MG63 (cell line): ENCODE measurements at regions not wholly inside any gene's neighbourhood (a gene's known extent, or its start where the extent isn't known, plus 50 kb on each side); places are given as distances from the start of the nearest gene placed in this dataset.

Experiments
- DNase-seq: peaks from one replicate; pipeline ENCODE4 v3.0.0-alpha.2; 2020
- H3K27me3 ChIP-seq: fragments of 250-450 bp; sonication (Bioruptor Pico); 2 replicates; pipeline ENCODE4 v1.5.1; 2020; ENCODE audit warnings: mild to moderate bottlenecking, moderate library complexity
- H3K36me3 ChIP-seq: fragments of 250-450 bp; sonication (Bioruptor Pico); 2 replicates; pipeline ENCODE4 v1.5.1; 2020; ENCODE audit warnings: mild to moderate bottlenecking, moderate library complexity
- H3K4me3 ChIP-seq: fragments of 250-450 bp; sonication (Bioruptor Pico); 2 replicates; pipeline ENCODE4 v1.5.1; 2020; ENCODE audit warnings: mild to moderate bottlenecking, moderate library complexity
- H3K9me3 ChIP-seq: fragments of 250-450 bp; sonication (Bioruptor Pico); 2 replicates; pipeline ENCODE4 v1.5.1; 2020; ENCODE audit warnings: mild to moderate bottlenecking, moderate library complexity

DNA sequence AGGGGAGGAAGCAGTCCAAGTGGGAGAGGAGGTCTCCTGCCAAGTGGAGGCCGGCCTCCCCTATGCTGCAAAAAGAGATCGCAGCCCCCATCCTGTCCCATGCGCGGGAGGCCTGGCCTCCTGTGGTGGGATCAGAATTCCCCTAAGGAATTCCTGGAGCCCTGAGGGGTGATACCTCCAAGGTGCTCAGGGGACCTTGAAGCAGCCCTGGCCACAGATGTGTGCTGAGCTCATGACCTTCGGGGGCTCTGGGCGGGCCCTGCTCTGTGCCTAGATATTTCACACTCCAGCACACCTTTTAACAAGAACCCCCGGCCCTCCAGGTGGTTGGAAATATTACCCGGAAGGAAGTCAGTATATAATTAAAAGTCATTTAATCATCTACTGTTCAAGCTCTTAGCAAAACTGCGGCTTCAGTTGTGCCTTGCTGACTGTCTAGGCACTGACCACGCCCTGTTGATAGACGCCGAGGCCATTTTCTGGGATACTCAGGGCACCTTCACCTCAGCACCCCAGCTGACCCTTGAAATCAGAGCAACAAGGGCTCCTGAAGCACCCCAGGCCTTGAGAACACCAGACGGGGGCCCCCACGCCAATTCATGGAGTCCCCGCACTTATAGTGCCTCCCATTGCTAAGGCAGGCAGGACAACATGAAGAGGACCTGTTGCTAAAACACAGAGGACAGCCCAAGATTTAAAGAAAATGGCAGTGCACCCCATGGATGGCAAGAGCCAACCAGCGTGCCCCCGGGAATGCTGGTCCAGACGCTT lies 119.1 kb downstream of the NDUFA10 start:
- no peaks in the 10 kb centered on the region for H3K27me3 ChIP-seq
- DNase-seq: no peak
- no peaks in the 10 kb centered on the region for H3K9me3 ChIP-seq
- no peaks in the 10 kb centered on the region for H3K36me3 ChIP-seq
- H3K4me3 ChIP-seq: no peak overlapping the region

DNA sequence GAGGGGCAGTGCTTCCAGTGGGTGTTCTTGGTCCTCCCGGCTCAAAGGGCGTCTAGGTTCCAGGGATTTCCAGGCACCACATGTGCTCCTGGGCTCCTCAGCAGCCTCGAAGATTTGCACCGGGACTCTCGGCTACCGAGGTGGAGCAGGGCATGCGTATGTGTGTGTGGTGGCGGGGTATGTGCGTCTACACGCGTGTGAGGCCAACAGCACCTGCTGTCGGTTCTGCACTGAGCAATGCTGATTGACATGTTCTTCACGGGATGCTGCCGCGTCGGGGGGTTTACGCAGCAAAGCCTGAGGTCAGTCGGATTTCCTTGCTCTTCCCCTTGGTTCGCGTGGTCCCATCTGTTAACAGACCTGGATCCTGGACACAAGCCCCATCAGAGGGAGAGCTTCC lies 119.8 kb downstream of the NDUFA10 start:
- Histone ChIP-seq H3K9me3 (no peaks in the 10 kb centered on the region), H3K27me3 (no peaks in the 10 kb centered on the region), H3K4me3 (no peak overlapping the region), H3K36me3 (no peaks in the 10 kb centered on the region)
- DNase-seq: no peak

DNA sequence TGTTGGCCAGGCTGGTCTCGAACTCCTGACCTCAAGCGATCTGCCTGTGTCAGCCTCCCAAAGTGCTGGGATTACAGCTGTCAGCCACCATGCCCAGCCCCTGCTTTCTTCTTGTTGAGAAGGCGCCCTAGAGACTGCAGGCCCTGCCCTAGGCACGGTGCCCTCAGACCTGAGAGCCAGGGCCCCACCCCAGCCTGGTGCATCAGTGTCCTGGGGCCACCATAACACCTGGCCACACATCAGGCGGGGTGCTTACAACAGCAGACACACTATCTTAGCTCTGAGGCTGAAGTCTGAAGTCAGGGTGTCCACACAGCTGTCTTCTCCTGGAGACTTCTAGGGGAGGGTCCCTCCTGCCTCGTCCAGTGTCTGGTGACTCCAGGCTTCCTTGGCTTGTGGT lies 120.6 kb downstream of the NDUFA10 start:
- H3K9me3 ChIP-seq: no peaks in the 10 kb centered on the region
- no peaks in the 10 kb centered on the region for H3K36me3 ChIP-seq
- H3K4me3 ChIP-seq: no peak overlapping the region
- no peak for DNase-seq
- no peaks in the 10 kb centered on the region for H3K27me3 ChIP-seq

DNA sequence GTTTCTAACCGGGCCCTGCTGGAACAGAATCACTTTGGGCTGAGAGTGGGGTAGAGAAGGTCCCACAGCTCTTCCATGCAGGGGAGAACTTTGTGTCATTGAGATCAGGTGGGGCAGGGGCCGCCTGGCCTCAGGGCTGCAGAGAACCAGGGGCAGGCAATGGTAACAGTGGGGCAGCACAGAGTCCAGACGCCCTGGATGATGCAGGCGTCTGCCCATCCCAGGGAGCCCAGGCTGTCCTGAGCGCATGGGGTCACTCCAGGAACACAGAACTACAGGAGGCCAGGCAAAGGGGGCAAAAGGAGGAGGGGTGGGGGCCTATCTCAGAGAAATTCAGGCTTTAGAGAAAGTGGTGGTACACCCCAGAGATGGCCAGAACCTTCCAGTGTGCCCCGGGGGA lies 121.3 kb downstream of the NDUFA10 start:
- Histone ChIP-seq H3K27me3 (no peaks in the 10 kb centered on the region), H3K4me3 (no peak overlapping the region), H3K36me3 (no peaks in the 10 kb centered on the region), H3K9me3 (no peaks in the 10 kb centered on the region)
- DNase-seq: no peak

DNA sequence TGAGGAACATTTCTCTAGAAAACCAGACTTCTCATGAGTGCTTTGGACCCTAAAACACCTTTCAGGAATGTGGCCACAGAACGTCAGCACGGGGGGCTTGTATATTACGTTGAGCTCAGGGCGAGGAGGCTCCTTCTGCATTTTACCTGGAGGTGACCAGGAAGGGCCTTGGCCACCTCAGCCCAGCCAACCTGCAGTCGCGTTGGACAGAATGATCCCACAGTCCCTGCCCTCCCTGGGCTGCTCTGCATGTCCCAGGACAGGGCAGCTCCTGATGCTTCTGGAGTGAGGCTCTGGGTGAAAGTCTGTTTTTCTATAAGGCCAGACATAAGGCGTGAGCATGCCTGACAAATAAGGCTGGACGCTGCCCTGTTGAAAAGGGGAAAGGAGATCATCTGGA lies 121.9 kb downstream of the NDUFA10 start:
- Histone ChIP-seq H3K36me3 (no peaks in the 10 kb centered on the region), H3K27me3 (no peaks in the 10 kb centered on the region), H3K4me3 (no peak overlapping the region), H3K9me3 (no peaks in the 10 kb centered on the region)
- no peak for DNase-seq

DNA sequence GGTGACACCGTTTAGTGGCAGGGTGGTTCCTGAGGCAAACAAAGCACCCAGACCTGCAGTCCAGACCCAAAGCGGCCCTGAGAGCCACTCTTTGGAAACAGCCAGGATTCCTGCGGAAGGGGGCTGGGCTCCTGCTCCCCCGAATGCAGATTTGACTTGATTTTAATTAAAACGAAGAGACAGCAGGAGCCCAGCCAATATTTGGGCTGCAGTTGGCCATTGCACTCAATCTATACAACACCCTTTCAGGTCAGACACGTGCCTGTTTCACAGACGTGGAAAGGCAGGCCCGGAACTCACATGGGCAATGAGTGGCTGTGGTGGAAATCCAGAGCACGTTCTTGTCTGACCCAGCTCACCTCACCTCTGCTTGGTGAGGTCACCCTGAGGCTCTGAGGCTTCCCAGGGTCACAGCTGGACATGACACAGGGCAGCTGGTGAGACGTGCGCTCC lies 122.4 kb downstream of the NDUFA10 start:
- Histone ChIP-seq H3K36me3 (no peaks in the 10 kb centered on the region), H3K27me3 (no peaks in the 10 kb centered on the region), H3K9me3 (no peaks in the 10 kb centered on the region), H3K4me3 (no peak overlapping the region)
- no peak for DNase-seq

DNA sequence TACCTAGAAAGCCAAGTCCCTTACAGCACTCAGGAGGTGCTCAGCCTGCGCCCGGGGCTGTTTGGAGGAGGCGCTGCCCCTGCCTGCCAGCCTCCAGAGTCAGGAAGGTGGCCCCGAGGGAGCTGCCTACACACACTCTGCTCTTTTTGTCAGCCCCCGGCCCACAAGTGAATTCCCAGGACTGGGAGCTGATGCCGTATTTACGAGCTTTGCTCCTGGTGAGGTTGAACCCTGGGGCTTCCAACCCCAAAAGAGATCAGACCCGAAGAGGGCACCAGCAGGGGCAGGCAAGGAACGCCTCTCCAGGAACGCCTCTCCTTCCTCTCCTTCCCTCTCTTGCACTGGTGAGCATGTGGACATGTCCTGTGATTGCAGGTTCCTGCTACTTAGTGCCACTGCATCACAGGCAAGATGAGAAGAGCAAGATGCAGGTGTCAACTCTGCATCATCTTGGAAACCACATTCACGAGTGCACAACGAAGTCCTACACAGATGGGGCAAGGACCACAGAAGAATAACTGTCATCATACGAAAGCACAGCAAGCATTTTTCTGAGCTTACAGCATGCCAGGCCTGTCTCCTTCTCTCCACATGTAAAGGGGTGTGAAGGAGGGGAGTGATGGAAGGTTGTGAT lies 126.7 kb downstream of the NDUFA10 start:
- Histone ChIP-seq H3K9me3 (no peaks in the 10 kb centered on the region), H3K36me3 (no peaks in the 10 kb centered on the region), H3K27me3 (no peaks in the 10 kb centered on the region), H3K4me3 (no peak overlapping the region)
- no peak for DNase-seq

DNA sequence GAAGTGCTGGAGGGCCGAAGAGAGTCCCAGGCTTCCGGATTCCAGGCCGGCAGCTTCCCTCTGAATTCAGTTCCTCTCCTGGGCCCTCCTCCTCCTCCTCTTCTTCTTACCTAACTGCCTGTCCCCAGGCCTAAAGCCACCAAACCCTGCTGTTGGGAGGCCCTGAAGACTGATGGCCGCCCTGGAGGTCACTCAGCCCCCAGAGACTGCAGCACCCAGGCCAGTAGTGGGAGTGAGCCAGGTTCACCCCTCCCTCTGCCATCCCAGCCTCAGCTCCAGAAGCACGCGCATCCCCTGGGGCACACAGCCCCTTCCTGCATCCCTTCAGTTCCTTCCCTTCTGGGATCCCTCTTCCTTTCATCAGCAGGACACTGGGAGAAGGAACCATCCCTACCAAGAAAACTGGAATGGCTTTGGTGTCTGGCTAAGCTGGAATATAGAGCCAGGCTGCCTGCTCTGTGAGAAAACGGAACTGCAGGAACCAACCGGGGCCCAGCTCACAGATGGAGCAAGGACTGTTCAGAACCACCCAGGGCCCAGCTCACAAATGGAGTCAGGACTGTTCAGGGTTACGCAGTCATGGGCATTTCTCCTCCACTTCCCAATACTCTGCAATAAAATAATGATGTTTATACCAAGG lies 127.4 kb downstream of the NDUFA10 start:
- Histone ChIP-seq H3K9me3 (no peaks in the 10 kb centered on the region), H3K36me3 (no peaks in the 10 kb centered on the region), H3K4me3 (no peak overlapping the region), H3K27me3 (no peaks in the 10 kb centered on the region)
- DNase-seq: no peak

DNA sequence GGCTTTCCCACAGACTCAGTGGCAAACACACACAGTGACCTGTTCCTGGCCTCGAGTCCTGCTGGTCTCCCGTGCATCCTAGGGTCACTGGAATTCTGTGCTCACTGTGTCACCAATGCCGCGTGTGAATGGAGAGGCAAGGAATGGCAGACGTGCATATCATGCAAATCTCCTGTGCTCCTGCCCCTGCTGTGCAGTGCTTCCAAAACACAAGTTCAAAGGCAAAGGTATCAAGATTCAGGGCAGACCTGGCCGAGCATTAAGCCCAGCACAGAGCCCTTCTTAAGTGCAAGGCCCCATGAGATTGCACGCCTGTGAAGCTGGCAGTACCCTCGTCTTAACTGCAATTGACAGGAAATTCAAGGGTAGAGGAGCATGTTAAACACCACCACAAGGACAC lies 129.1 kb downstream of the NDUFA10 start:
- Histone ChIP-seq H3K27me3 (no peaks in the 10 kb centered on the region), H3K9me3 (no peaks in the 10 kb centered on the region), H3K4me3 (no peak overlapping the region), H3K36me3 (no peaks in the 10 kb centered on the region)
- DNase-seq: no peak

DNA sequence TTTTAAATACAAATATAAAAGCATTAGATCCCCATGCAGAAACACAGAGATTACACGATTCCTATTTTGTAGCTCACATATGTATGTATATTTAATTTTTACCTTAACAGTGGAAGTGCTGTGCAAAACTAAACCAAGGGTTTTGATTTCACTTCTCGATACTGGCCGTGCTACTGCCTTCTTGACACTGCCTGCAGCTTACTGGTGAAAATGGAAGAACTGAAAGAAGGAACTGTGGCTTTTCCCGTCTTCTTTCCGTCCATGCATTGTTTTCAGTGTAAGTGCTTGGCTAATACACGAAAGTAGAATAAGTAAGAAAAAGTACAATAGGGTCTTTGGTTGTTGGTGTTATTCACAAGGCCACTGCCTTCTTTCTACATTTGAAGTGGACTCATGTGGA lies 129.5 kb downstream of the NDUFA10 start:
- H3K36me3 ChIP-seq: no peaks in the 10 kb centered on the region
- no peaks in the 10 kb centered on the region for H3K9me3 ChIP-seq
- no peak overlapping the region for H3K4me3 ChIP-seq
- H3K27me3 ChIP-seq: no peaks in the 10 kb centered on the region
- DNase-seq: no peak

DNA sequence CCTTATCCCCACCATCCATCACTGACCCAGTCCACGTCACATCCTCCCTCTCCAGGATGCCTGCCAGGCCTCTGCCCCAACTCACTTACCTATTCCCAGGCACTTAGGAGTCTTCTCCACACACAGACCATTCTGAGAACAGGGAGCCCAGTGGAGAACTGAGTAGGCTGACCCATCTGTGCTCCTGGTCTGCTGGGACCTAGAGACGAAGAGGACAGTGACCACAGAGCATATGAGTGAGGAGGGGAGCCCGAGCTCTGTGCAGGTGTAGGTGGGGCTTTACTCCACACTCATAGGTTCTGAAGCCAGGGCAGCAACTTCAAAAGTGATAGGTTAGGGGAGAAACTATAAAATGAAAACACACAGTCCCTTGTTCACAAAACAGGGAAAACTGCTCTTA lies 130.0 kb downstream of the NDUFA10 start:
- DNase-seq: no peak
- Histone ChIP-seq H3K27me3 (no peaks in the 10 kb centered on the region), H3K36me3 (no peaks in the 10 kb centered on the region), H3K9me3 (no peaks in the 10 kb centered on the region), H3K4me3 (no peak overlapping the region)

DNA sequence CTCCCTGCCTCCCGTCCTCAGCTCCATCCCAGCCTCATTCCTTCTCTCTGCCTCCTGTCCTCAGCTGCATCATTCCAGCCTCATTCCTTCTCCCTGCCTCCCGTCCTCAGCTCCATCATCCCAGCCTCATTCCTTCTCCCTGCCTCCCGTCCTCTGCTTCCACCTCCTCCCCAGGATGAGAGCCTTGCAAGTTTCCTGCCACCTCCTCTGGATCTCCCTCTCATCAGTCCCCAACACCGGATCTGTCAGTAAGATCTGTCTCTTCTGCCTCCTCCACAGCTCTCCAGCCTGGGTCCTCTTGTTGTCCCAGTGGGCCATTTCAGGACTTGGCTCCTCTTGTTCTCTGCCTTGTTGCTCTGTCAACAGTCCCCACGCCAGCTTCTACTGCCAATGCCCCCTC lies 130.9 kb downstream of the NDUFA10 start:
- no peak overlapping the region for H3K4me3 ChIP-seq
- no peaks in the 10 kb centered on the region for H3K9me3 ChIP-seq
- H3K36me3 ChIP-seq: no peaks in the 10 kb centered on the region
- H3K27me3 ChIP-seq: no peaks in the 10 kb centered on the region
- no peak for DNase-seq

DNA sequence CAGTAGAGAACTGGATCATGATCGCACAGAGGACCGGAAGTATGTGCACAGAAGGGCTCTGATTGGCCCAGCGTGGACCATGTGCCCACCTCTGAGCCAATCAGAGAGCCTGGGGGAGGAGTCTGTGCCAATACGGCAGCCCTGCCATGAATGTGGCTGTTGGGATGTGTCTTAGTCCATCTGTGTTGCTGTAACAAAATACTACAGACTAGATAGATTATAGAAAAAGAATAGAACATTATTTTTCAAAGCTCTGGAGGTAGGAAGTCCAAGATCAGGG lies 132.0 kb downstream of the NDUFA10 start:
- no peaks in the 10 kb centered on the region for H3K27me3 ChIP-seq
- no peak for DNase-seq
- no peaks in the 10 kb centered on the region for H3K9me3 ChIP-seq
- H3K4me3 ChIP-seq: no peak overlapping the region
- H3K36me3 ChIP-seq: no peaks in the 10 kb centered on the region

DNA sequence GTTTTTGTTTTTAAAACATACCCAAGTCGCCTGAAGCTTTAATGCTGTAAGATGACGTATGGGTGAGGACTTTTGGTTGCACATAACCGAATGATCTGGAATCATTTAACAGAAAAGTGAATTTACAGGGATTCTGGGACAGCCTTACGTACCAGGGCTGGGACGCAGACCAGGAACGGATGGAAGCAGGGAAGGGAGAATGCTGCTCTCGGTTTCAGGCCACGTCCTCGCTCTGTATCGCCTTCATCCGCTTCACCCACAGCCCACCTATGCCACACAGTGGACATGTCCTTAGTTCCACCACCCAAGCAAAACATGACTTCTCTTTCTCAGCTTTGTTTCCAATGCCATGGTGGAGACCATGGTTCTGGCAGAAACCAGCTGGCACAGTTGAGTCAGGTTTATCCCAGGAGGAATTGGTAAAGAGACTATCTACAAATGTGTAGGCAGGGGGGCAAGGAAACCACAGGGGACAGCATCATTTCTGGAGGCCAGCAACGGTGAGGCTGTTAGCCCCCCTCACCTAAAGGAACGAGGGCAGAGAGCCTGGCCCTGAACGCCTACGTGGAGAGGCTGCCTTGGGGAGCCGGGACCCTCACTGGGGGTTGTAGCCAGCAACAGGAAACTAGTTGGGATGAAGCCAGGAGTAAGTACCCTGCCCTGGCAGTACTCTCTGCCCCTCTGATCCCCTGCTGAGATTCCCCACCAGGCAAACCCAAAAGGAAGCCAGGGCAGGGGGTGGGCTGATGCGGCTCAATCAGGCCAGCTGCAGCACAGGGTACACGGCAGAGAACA lies 132.5 kb downstream of the NDUFA10 start:
- H3K27me3 ChIP-seq: no peaks in the 10 kb centered on the region
- DNase-seq: no peak
- H3K9me3 ChIP-seq: no peaks in the 10 kb centered on the region

DNA sequence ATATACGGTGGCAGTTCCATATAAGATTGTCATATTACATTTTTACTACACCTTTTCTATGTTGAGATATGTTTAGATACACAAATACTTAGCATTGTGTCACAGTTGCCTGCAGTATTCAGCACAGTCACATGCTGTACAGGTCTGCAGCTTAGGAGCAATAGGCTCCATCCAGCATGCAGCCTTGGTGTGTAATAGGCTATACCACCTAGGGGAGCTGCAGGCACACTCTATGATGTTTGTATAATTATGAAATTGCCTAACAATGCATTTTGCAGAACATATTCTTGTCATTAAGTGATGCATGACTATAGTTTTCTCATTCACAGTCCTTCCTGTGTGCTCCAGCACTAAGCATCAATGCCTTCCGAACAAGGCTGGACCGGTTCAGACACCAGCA lies 133.4 kb downstream of the NDUFA10 start:
- H3K27me3 ChIP-seq: no peaks in the 10 kb centered on the region
- no peaks in the 10 kb centered on the region for H3K36me3 ChIP-seq
- H3K9me3 ChIP-seq: no peaks in the 10 kb centered on the region
- no peak overlapping the region for H3K4me3 ChIP-seq
- no peak for DNase-seq

More for the DNA sequence above, 132.5 kb downstream of the NDUFA10 start:
- Histone ChIP-seq H3K4me3 (no peak overlapping the region), H3K36me3 (no peaks in the 10 kb centered on the region)

DNA sequence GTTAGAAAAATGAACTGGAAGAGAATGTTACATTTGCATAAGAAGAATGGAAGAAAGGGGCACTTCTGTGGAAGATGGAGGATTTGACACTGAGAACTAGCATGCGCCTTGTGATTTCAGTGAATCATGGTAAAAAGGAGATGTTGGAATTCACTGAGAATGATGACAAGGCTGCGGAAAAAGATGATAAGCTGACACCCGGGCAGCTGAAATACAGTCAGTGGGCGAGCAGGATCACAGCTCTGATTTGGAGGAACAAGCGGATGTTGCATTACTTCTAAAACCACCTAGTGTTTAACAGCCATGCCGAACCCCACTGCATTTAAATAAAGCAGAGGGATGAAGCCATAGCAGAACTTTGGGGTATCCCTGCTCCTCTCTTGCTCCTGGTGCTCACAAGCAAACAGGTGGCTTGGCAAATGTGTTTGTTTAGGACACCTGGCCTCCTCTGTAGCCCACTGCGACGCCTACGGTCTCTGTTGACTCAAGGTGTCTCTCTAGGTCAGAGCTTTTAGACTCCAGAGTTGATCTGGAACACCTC lies 134.9 kb downstream of the NDUFA10 start:
- Histone ChIP-seq H3K4me3 (no peak overlapping the region), H3K9me3 (peaks cover 2% of the 10 kb centered on the region), H3K36me3 (no peaks in the 10 kb centered on the region), H3K27me3 (no peaks in the 10 kb centered on the region)
- no peak for DNase-seq

DNA sequence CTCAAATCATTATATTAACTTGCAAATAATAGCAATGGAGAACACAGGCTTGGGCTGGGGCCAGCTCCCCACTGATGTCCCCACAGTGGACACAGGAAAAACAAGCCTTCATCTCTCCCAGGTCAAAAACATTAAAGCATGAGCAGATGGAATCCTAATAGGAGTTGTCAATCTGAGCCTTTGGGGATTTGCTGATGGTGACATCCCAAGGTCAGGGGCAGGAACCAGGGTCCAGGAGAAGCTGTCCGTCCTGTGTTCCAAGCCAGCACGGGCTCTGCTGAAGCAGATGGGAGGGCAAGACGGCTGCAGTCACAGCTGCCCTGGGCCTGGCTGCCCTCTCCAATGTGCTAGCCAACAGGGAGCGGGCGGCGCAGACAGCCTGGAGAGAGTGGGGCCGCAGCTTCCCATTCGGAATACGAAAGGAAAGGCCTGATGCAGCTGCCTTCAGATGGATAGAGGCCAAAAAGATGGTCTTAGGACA lies 135.5 kb downstream of the NDUFA10 start:
- no peak for DNase-seq
- H3K9me3 ChIP-seq: peaks cover 8% of the 10 kb centered on the region
- H3K4me3 ChIP-seq: no peak overlapping the region
- H3K27me3 ChIP-seq: no peaks in the 10 kb centered on the region
- H3K36me3 ChIP-seq: no peaks in the 10 kb centered on the region
